ENCODE measurements at regions not wholly inside any gene's neighbourhood (a gene's known extent, or its start where the extent isn't known, plus 50 kb on each side); places are given as distances from the start of the nearest gene placed in this dataset.

- TF ChIP-seq, protein P1, sequence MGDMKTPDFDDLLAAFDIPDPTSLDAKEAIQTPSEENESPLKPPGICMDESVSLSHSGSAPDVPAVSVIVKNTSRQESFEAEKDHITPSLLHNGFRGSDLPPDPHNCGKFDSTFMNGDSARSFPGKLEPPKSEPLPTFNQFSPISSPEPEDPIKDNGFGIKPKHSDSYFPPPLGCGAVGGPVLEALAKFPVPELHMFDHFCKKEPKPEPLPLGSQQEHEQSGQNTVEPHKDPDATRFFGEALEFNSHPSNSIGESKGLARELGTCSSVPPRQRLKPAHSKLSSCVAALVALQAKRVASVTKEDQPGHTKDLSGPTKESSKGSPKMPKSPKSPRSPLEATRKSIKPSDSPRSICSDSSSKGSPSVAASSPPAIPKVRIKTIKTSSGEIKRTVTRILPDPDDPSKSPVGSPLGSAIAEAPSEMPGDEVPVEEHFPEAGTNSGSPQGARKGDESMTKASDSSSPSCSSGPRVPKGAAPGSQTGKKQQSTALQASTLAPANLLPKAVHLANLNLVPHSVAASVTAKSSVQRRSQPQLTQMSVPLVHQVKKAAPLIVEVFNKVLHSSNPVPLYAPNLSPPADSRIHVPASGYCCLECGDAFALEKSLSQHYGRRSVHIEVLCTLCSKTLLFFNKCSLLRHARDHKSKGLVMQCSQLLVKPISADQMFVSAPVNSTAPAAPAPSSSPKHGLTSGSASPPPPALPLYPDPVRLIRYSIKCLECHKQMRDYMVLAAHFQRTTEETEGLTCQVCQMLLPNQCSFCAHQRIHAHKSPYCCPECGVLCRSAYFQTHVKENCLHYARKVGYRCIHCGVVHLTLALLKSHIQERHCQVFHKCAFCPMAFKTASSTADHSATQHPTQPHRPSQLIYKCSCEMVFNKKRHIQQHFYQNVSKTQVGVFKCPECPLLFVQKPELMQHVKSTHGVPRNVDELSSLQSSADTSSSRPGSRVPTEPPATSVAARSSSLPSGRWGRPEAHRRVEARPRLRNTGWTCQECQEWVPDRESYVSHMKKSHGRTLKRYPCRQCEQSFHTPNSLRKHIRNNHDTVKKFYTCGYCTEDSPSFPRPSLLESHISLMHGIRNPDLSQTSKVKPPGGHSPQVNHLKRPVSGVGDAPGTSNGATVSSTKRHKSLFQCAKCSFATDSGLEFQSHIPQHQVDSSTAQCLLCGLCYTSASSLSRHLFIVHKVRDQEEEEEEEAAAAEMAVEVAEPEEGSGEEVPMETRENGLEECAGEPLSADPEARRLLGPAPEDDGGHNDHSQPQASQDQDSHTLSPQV (IDR thresholded peaks at IDR 0.05): no peak
- TF ChIP-seq BMI1 (IDR thresholded peaks at IDR 0.05; ENCODE audit: low read length): no peak
- TF ChIP-seq TBP (optimal IDR thresholded peaks at IDR 0.05; ENCODE audit: low read depth, low read length): no peak
- no peak for TF ChIP-seq ELF2 (CRISPR knock-in tag; IDR thresholded peaks at IDR 0.05)
- TF ChIP-seq MEIS2 (IDR thresholded peaks at IDR 0.05; ENCODE audit: partially characterized antibody): no peak
- no peak for TF ChIP-seq ARID2 (IDR thresholded peaks at IDR 0.05)
- TF ChIP-seq ZSCAN32 (CRISPR knock-in tag; IDR thresholded peaks at IDR 0.05): no peak
- TF ChIP-seq CEBPG (CRISPR knock-in tag; IDR thresholded peaks at IDR 0.05): no peak
- no peak for TF ChIP-seq CEBPG (tag; conservative IDR thresholded peaks at IDR 0.05 in 1 of 2, IDR thresholded peaks at IDR 0.05 in 1 of 2)
These were observed 552.4 kb downstream of the TUSC7 start (continued) for GRCh38 chr3:117261983-117262421.

Data from K562 (cell line).